HG03378 (cell line): ENCODE measurements at regions not wholly inside any gene's neighbourhood (a gene's known extent, or its start where the extent isn't known, plus 50 kb on each side); places are given as distances from the start of the nearest gene placed in this dataset.

Experiments
- ATAC-seq: cut with Tn5 transposase; IDR thresholded peaks from one replicate; pipeline ENCODE4 v1.9.1; 2021; ENCODE audit warnings: mild to moderate bottlenecking, moderate library complexity; ENCODE audit not compliant: unreplicated experiment

DNA sequence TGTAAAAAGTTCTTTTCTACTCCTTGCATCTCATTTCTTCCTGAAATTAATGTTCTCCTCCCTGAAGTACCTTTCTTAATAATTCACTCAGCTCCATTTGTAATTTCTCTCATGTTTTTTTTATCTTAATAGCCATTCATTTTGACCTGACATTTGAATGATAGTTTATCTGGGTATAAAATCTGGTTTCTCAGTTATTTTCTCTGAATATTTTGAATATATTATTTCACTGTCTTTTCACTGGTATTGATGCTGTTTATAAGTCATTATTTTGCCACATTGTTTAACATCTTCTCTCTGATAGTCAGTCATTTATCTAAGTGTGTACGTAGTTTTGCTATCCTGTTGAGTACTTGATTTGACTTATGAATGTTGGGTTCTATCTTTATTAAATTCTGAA, 68.8 kb upstream of the ARHGAP18 start:
- no peak for ATAC-seq

DNA sequence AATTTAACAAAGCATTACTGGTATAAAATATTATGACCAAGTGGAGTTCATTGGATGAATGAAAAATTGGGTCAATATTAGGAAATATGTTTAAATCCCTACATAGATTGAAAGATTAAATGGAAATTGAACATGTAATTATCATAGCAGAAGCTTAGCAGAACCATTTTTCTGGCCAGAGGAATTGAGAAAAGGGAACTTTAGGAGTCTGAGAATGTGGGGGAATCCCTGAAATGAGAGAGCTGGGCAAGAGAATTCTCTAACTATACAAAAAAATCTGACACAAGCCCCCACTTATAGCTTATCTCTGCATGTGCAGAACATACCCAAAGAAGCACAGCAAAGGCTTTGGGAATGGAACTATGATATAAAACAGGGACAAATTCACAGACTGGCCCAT, 67.4 kb upstream of the ARHGAP18 start:
- ATAC-seq, result no peak

DNA sequence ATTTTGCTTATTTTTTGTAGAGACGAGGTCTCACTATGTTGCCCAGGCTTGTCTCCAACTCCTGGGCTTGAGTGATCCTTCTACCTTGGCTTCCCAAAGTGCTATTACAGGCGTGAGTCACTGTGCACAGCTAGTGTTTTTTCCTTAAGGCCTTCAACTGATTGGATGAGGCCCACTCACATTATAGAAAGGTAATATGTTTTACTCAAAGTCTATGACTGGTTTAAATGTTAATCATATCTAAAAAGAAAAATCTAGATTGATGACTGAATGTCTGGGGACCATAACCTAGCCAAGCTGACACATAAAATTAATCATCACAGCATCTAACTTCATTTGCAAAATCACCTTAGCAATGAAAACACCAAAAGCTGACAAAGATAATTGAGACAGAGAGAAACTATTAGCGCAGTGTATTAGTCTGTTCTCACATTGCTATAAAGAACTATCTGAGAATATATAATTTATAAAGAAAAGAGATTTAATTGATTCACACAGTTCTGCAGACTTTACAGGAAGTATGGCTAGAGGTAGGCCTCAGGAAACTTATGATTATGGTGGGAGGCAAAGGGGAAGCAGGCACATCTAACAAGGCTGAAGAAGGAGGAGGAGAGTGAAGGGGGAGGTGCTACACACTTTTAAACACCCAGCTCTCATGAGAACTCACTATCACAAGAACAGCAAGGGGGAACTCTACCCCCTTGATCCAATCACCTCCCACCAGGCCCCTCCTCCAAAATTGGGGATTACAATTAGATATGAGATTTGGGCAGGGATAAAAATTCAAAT, 66.8 kb upstream of the ARHGAP18 start:
- ATAC-seq, result no peak

DNA sequence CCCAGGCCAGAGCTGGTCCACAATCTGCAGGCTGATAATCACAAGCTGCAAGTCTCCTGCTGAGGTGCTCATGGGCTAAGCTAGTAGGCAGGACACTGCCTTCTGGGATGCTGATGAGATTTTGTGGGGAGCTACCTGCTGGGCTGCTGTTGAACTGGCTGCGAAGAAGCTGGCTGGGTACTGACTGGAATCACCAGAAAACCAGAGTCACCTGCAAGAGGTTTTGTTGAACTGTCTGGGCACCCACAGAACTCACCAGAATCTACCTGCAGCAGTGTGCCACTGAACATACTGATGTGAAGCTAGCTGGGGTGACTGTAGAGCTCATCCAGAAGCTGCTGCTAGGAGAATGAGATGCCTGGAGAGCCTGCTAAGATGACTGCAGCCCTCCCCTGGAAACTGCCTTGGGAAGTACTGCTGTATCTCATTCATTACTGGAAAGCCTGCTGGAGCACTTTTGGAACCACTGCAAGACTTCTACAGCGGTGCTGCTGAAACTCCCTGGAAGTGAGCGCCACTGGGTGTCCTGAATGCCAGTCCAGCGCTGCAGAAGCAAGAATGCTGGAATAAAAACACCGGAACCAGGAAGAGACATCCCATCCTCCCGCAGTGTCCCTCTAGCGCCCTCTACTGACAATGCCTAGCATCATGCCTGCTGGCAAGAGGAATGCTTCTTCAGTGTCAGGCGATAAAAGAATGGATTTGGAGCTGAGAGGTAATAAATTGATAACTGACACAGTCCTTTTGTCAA, 64.9 kb upstream of the ARHGAP18 start:
- peak; percentile 69 for ATAC-seq

DNA sequence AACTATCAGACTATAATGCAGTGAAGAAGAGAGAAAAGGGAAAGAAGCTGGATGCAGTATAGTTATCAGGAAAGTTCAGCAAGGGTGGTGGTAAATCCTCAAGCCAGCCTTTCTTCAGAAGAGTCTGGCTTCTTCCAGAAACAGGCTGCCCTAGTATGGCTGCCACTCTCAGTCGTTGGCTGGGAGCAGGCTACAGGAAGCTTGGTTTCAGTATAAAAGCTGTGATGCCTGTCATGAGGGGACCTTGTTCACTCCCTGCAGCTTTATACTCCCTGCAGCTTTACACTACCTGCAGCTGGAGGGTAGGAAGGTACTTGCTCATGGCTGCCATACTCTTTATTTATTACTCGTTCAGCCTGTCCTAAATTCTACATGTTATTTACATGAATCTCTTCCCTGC, 63.3 kb upstream of the ARHGAP18 start:
- no peak for ATAC-seq

DNA sequence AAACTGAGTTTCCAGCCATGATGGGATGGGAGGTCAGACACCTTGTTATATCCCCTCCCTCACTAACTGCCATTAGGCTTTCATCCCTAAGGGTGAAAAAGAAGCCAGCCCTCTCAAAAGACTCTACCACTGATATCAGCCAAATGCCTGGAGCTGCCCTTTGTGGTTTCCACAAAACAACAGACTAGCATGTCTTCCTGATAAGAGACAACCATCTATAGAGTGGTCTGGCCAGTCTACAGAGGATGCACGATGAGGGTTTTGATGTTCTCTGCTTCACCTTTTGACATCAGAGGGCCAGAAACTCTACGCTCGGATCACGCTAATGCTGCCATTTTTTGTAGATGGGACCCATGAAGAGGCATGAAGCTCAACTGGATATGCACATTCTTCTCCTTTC, 61.7 kb upstream of the ARHGAP18 start:
- no peak for ATAC-seq

DNA sequence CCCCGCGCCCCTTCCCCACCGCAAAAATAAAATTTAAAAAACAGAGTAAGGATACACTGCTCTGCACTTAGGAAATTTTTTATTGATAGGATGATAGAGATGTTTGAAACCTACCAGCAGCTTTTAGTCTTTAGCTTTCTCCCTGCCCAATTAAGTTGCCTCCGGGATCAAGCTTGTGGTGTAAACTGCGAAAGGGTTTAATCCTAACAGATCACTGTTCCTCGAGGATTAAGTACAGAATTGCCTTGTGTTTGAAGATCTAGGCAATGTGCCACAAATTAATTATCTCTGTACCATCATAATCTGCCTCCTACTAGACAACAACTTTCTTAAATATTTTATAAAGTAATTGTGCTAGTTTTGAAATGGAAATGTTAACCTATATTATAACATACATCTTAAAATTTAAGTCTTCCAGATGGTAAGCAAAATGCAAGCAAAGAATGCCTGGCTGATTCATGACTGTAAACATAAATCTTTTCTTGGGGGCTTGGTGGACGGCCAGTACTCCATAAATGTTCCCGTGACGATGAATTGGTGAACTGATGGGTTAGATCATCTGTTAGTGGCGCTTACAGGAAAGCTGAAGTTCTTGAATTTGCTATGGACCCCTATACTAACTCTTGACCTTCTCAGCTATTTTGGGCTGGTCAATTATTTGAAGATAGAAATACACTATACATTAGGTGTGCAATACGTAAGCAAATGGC, 58.0 kb upstream of the ARHGAP18 start:
- no peak for ATAC-seq

DNA sequence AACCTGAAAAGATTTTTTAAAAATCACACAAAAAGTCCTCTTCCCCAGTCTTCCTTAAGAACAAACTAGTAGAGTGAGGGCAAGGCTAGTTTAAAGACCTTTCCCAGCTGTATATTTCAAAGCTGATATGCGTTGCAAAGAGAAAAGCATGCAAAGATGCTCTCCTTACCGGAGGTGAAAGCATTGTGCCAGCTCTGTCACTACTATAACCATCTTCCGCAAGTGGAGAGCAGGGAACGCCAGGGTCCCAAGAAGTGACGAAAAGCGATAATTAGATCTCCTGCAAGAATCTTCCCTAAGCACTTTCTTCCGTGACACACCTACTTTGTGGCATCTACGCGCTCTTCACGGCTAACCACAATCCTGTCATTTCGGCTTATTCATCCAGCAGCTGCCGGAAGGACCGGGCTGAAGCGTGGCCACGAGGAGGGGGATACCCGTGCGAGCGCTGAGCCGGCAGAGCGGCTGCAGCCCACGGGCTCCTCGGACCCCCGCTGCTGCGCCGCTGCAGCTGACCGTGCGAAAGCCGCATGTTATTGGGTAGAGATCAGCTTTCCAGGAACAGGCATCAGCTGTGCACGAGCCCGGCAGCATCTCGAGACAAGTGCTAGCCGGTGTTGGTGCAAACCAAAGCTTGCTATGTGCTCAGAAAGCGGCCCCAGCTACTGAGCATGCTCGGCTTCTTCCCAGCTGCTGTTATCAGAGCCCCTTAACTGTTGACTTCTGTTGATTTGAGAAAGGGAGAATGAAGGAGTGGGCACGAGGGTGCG, 57.2 kb upstream of the ARHGAP18 start:
- peak; percentile 88 for ATAC-seq

DNA sequence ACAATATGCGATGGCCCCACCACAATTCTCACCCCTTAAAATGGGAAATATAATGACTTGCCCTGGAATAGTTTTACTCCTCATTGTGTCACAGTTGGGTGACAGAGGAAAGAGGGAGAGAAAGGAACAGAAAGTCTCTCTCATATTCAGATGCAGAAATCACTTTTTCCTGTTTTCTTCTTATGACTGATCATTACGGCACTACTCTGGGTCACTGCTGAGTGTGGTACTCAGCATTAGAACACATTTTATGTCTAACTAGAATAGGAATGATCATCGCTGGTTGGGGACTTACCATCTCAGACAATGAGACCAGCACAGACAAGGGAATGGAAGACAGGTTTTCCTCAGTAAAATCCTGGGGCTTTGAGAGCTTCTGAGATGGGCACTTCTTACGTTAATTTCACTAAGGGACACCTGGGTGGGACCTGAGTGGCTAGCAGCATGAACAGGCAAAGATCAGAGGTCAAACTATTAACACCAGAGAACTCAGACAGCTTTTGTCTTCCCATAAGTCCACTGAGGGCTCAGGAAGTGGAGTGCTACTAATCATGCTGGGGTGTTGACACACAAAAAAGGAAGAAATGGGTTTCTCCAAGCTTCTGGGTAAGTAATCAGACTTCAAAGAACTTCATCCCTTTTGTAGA, 54.9 kb upstream of the ARHGAP18 start:
- no peak for ATAC-seq

DNA sequence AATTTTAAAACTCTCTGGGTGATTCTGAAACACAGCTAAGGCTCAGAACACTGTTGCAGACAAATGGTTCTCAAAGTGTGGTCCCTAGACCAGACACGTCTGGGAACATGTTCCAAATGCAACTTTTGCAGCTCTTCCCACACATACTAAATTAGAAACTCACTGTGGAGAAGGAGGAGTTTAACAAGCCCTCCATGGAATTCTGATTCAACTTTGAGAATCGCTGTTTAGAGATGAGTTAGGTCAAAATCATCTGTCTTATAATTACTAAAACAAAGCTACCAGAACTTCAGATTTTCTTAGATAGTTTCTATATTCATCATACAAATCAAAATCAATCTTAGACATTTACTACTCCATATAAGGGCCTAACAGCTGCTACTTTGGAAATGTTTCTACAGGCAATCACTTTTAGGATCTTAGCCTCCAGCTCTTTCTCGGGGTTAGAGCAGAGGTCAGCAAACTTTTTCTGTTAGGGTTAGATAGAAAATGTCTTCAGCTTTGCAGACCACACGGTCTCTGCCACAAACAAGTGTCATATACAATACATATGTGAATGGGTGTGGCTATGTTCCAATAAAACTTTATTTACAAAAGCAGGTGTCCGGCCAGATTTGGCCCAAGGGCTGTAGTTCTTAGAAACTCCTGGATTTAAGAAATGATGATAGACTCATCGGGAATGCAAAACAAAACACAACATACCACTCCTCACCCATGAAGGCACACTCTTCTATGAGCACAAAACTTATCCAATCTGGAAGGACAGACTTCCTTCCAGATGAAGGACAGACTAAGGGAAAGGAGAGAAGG, 50.0 kb upstream of the ARHGAP18 start:
- no peak for ATAC-seq
